Activated T-helper 9 cell treated with anti-CD3 and anti-CD28 coated beads, Interleukin-2, amount 50 U/mL, for 16 hours (primary cell): ENCODE measurements at regions not wholly inside any gene's neighbourhood (a gene's known extent, or its start where the extent isn't known, plus 50 kb on each side); places are given as distances from the start of the nearest gene placed in this dataset.
"Not testable (repeated sequence)": the region's sequence is repeated elsewhere in the genome, so short reads cannot be mapped to it uniquely, and the experiment has no call there.

Experiments used
- DNase-seq: peaks from one replicate; pipeline ENCODE4 v3.0.0-alpha.2; 2020; ENCODE audit warnings: low read depth

DNA sequence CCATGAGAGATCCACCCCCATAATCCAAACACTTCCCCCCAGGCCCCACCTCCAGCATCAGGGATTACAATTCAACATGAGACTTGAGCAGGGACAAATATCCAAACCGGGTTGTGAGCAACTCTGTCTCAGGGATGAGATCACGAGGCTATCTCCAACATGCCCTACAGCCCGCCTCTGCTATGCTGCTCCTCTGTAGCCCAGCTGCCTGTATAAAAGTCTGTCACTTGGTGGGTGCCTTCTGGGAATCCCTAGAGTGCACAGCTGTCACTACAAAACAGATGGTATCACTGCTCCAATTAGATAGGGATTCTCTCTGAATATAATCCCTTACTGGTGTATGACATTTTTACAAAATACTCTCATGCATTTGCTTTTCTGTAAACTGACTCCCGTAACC is 114.9 kb upstream of the NANOS1 start:
- DNase-seq: no peak

GRCh38 chr10:118915161-118915560 is 114.4 kb upstream of the NANOS1 start:
- DNase-seq: no peak

GRCh38 chr10:118916777-118917176 is 112.7 kb upstream of the NANOS1 start:
- DNase-seq: no peak

GRCh38 chr10:118917701-118918100 is 111.8 kb upstream of the NANOS1 start:
- DNase-seq: no peak

DNA sequence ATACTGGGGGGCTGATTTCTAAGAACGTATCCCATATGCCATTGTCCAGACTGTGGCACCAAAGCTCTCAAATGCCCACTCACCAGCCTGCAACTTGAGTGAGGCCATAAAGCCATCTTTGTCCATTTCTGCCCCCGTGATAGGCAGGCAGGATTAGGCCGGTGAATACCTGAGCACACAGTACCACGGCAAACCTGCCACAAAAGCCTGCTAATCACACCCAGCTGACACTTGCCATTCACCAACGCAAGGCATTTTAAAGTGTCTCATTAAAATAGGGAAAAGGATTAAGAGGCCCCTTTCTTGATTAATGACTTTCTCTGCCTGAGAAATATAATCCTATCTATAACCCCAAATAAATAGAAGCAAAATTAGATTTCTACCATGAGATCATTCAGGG is 111.4 kb upstream of the NANOS1 start:
- no peak for DNase-seq

GRCh38 chr10:118918587-118918986 is 110.9 kb upstream of the NANOS1 start:
- no peak for DNase-seq

DNA sequence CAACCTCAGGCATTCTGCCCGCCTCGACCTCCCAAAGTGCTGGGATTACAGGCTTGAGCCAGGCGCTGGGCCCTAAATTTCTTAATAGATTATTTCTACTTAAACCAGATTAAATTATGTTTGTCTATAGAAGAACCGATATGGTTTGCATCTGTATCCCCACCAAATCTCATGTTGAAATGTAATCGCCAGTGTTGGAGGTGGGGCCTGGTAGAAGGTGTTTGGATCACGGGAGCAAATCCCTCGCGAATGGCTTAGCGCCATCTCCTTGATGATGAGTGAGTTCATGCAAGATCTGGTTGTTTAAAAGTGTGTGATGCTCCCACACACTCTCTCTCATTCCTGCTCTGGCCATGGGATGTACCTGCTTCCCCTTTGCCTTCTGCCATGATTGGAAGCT is 109.3 kb upstream of the NANOS1 start:
- DNase-seq: no peak

DNA sequence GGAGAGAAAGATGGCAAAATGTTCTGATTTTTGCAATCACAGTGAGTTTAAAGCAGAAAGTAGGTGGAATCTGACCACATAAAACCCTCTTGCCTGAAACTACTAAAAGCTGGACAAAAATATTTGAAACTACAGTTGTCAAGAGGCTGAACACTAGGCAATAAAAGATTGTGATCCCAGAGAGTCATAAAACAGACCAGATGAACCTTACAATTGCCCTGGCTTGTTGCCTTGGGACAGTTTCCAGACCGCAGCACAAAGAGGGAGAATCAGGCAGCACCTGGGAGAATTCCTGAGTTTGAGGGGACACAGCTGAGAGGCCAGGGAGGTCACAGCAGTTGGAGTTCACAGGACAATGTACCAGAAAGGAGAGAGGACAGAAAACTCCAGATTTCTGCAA is 107.3 kb upstream of the NANOS1 start:
- DNase-seq: no peak

- DNase-seq: no peak
Observed at GRCh38 chr10:118922972-118923371, 106.5 kb upstream of the NANOS1 start.

DNA sequence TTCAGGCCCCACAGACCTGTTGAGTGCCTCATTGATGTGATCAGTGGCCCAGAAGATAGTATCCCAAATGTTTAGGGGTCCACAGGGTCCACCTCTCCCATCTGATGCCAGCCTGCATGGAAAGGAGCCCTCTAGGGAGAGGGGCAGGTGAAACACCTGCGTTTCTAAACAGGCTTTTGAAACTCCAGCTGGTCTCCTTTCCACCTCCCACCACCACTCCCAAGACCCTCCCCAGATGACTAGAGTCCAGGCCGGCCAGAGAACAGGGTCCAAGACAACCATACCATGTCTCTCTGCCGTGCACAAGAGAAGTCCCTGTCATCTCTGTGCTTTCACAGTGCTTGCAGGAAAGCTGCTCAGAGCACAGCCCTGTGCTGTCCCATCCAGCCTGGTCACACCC is 105.0 kb upstream of the NANOS1 start:
- no peak for DNase-seq

GRCh38 chr10:118925404-118926071 is 104.0 kb upstream of the NANOS1 start:
- DNase-seq: no peak

DNA sequence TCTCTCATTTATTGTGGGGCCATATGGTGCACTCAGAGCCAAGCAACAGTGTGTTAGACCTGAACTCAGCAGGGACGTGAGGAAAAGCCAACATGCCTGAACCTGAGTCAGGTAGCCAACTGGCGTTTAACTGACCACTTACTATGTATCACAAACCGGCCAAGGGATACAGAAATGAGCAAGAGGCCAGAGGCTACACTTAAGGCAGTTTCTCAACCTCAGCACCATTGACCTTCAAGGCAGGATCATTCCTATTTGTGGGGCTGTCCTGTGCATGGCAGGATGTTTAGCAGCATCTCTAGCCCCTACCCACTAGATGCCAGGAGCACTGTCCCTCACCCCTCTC is 103.5 kb upstream of the NANOS1 start:
- DNase-seq: no peak

DNA sequence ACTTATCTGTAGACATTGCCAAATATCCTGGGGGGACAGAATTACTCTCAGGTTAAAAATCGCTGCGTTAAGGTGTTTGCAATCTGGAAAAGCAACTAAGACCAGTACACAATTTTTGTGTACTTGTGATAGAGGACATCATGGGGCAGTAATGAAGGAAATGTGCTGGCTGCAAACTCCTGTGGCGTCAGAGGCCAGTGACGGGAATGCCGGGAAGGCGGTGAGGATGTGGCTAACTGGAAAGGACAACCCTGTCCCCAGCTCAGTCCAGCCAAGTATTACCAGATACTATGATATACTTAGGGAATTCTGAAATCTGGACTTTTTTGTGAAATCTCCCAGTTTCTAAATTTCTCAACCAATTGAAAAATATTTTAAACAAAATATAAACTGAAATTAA is 103.1 kb upstream of the NANOS1 start:
- no peak for DNase-seq

- no peak for DNase-seq
Observed at GRCh38 chr10:118926903-118927302, 102.6 kb upstream of the NANOS1 start.

- no peak for DNase-seq
Observed at GRCh38 chr10:118927321-118927720, 102.2 kb upstream of the NANOS1 start.

GRCh38 chr10:118930614-118931013 is 98.9 kb upstream of the NANOS1 start:
- no peak for DNase-seq

GRCh38 chr10:118931436-118931835 is 98.1 kb upstream of the NANOS1 start:
- no peak for DNase-seq

- DNase-seq: not testable (repeated sequence)
Observed at GRCh38 chr10:118932154-118932553, 97.4 kb upstream of the NANOS1 start.

DNA sequence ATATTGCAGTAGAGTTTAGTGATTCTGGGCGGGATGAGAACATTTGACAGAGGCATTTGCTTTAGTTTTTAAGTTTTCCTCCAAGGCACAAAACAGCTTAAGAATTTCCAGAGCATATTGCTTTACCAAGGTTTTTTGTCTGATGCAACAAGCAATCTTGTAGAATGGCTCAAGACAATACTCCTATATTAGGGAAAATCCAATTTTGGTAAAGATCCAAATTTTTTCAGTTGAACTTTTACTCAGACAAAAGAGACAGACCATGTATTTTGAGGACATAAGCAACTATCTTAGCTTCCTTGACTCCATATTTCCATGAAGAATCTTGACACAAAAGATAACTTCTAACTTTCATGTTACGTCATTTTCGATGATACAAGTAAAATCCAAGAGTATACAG is 92.3 kb upstream of the NANOS1 start:
- no peak for DNase-seq

- DNase-seq: no peak
Observed at GRCh38 chr10:118939211-118940007, 90.1 kb upstream of the NANOS1 start.

GRCh38 chr10:118940386-118940785 is 89.1 kb upstream of the NANOS1 start:
- DNase-seq: no peak

- DNase-seq: no peak
Observed at GRCh38 chr10:118943253-118943652, 86.3 kb upstream of the NANOS1 start.

GRCh38 chr10:118944959-118945633 is 84.4 kb upstream of the NANOS1 start:
- DNase-seq: no peak
